ENCODE measurements at regions not wholly inside any gene's neighbourhood (a gene's known extent, or its start where the extent isn't known, plus 50 kb on each side); places are given as distances from the start of the nearest gene placed in this dataset.

- no peaks in the 10 kb centered on the region for H3K36me3 ChIP-seq (ENCODE audit: control insufficient read depth in 4 of 4, insufficient read depth in 4 of 4, low read length in 4 of 4)
- 85 to 91% methylated on average over 2 of the region's 2 CpGs for WGBS, 2 donors
- DNase-seq (no peak), ATAC-seq (ENCODE audit: insufficient read depth, low FRiP score) (no peak)
- H3K4me1 ChIP-seq (ENCODE audit: control insufficient read depth in 5 of 5, insufficient read depth in 5 of 5, low read length in 5 of 5) = no peaks in the 10 kb centered on the region
- TF ChIP-seq, protein P1, sequence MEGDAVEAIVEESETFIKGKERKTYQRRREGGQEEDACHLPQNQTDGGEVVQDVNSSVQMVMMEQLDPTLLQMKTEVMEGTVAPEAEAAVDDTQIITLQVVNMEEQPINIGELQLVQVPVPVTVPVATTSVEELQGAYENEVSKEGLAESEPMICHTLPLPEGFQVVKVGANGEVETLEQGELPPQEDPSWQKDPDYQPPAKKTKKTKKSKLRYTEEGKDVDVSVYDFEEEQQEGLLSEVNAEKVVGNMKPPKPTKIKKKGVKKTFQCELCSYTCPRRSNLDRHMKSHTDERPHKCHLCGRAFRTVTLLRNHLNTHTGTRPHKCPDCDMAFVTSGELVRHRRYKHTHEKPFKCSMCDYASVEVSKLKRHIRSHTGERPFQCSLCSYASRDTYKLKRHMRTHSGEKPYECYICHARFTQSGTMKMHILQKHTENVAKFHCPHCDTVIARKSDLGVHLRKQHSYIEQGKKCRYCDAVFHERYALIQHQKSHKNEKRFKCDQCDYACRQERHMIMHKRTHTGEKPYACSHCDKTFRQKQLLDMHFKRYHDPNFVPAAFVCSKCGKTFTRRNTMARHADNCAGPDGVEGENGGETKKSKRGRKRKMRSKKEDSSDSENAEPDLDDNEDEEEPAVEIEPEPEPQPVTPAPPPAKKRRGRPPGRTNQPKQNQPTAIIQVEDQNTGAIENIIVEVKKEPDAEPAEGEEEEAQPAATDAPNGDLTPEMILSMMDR (IDR thresholded peaks at IDR 0.05; ENCODE audit: control extremely low read depth, extremely low read depth) = no peak
- no peak overlapping the region for H3K27ac ChIP-seq (ENCODE audit: low read depth in 1 of 2, low read length in 1 of 2)
- H3K27me3 ChIP-seq (ENCODE audit: control insufficient read depth in 3 of 3, insufficient read depth in 3 of 3, low read length in 2 of 3) = no peaks in the 10 kb centered on the region
- H3K9ac ChIP-seq (ENCODE audit: insufficient read depth in 1 of 2, low read length in 2 of 2) = no peak overlapping the region
- no peak overlapping the region for H3K4me3 ChIP-seq
- no peaks in the 10 kb centered on the region for H3K9me3 ChIP-seq (ENCODE audit: control insufficient read depth in 4 of 4, insufficient read depth in 3 of 4, low read length in 3 of 4)
These were observed 362.5 kb downstream of the VPS13C start for GRCh38 chr15:61697796-61698195.

DNA sequence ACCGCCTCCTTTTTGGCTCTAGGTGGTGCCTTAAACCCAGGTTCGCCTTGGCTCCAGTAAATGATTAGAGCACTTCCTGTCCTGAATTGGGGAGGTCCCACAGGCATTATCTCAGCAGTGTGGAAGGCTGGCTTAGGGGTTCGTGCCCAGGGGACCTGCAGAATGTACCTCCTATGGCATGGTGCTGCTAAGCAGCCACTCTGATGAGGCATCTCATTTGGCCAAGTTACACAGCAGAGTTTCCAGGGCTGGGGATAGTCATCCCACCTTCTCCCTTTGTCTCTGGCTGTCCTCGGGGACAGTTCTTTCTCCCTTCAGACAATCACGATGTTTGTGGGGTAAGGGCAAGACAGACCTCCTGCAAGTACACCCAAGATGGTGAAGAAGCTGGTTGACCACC is 371.2 kb downstream of the VPS13C start:
- H3K27me3 ChIP-seq (ENCODE audit: control insufficient read depth in 3 of 3, insufficient read depth in 3 of 3, low read length in 2 of 3) = no peaks in the 10 kb centered on the region

DNA sequence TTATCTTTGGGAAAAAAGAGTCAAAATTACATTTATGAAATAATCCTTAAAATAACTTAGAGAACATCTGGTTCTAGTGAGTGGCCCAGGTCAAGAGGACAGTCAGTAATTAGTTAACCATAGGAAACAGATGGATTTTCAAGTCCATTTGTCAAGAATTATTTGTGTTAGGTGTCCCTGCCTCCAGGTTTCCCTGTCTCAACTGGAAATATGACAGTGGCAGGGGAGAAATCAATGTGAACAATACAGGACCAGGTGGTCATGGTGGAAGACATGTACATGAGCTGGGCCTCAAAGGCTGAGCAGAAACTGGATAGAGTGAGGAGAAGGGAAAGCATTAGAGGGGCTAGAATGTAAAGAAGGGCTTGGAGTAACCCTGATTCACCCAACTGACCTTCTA is 372.6 kb downstream of the VPS13C start:
- no peak for ATAC-seq (ENCODE audit: insufficient read depth, low FRiP score)
- Histone ChIP-seq H3K27me3 (ENCODE audit: control insufficient read depth in 3 of 3, insufficient read depth in 3 of 3, low read length in 2 of 3) (no peaks in the 10 kb centered on the region), H3K27ac (ENCODE audit: low read depth in 1 of 2, low read length in 1 of 2) (no peak overlapping the region), H3K9me3 (ENCODE audit: control insufficient read depth in 4 of 4, insufficient read depth in 3 of 4, low read length in 3 of 4) (peaks cover 0 to 5% (median under 1%) of the 10 kb centered on the region in 4 donors), H3K4me3 (no peak overlapping the region), H3K4me1 (ENCODE audit: control insufficient read depth in 5 of 5, insufficient read depth in 5 of 5, low read length in 5 of 5) (no peaks in the 10 kb centered on the region), H3K36me3 (ENCODE audit: control insufficient read depth in 4 of 4, insufficient read depth in 4 of 4, low read length in 4 of 4) (no peaks in the 10 kb centered on the region), H3K9ac (ENCODE audit: insufficient read depth in 1 of 2, low read length in 2 of 2) (no peak overlapping the region)
- TF ChIP-seq, protein P1 (IDR thresholded peaks at IDR 0.05; ENCODE audit: control extremely low read depth, extremely low read depth) = no peak
- DNase-seq = no peak

More for the DNA sequence above, 371.2 kb downstream of the VPS13C start:
- no peak for ATAC-seq (ENCODE audit: insufficient read depth, low FRiP score)
- no peak overlapping the region for H3K27ac ChIP-seq (ENCODE audit: low read depth in 1 of 2, low read length in 1 of 2)
- peaks cover 0 to 5% (median under 1%) of the 10 kb centered on the region in 4 donors for H3K9me3 ChIP-seq (ENCODE audit: control insufficient read depth in 4 of 4, insufficient read depth in 3 of 4, low read length in 3 of 4)
- H3K36me3 ChIP-seq (ENCODE audit: control insufficient read depth in 4 of 4, insufficient read depth in 4 of 4, low read length in 4 of 4) = no peaks in the 10 kb centered on the region
- no peak overlapping the region for H3K4me3 ChIP-seq
- DNase-seq = no peak
- TF ChIP-seq, protein P1 (IDR thresholded peaks at IDR 0.05; ENCODE audit: control extremely low read depth, extremely low read depth) = no peak
- no peaks in the 10 kb centered on the region for H3K4me1 ChIP-seq (ENCODE audit: control insufficient read depth in 5 of 5, insufficient read depth in 5 of 5, low read length in 5 of 5)
- H3K9ac ChIP-seq (ENCODE audit: insufficient read depth in 1 of 2, low read length in 2 of 2) = no peak overlapping the region
- WGBS, 2 donors = 90 to 96% methylated on average over 5 of the region's 5 CpGs

DNA sequence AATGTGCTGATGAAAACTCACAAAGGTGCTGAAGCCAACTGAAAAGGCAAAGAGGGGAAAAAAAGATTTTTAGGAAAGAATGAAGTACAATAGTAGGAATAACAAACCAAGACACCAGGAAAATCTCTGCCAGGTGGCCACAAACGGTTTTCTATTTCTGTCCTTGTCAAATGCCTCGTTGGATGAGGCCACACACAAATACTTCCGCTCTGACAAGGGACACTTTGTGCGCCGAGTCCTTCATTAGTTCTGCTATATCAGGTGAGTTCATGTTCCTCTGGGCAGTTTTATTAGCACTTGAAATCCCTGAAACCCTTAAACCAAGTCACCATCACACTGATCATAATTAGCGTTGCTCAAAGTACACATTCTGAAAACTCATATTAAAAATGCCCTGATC is 373.1 kb downstream of the VPS13C start:
- Histone ChIP-seq H3K4me3 (no peak overlapping the region), H3K36me3 (ENCODE audit: control insufficient read depth in 4 of 4, insufficient read depth in 4 of 4, low read length in 4 of 4) (no peaks in the 10 kb centered on the region)
- ATAC-seq (ENCODE audit: insufficient read depth, low FRiP score) = no peak

More for the DNA sequence above, 373.1 kb downstream of the VPS13C start:
- WGBS, 2 donors = 70 to 74% methylated on average over 6 of the region's 6 CpGs
- DNase-seq = no peak
- TF ChIP-seq, protein P1 (IDR thresholded peaks at IDR 0.05; ENCODE audit: control extremely low read depth, extremely low read depth) = no peak
- no peaks in the 10 kb centered on the region for H3K27me3 ChIP-seq (ENCODE audit: control insufficient read depth in 3 of 3, insufficient read depth in 3 of 3, low read length in 2 of 3)
- no peak overlapping the region for H3K27ac ChIP-seq (ENCODE audit: low read depth in 1 of 2, low read length in 1 of 2)
- no peak overlapping the region for H3K9ac ChIP-seq (ENCODE audit: insufficient read depth in 1 of 2, low read length in 2 of 2)
- H3K9me3 ChIP-seq (ENCODE audit: control insufficient read depth in 4 of 4, insufficient read depth in 3 of 4, low read length in 3 of 4) = peaks cover 0 to 5% (median under 1%) of the 10 kb centered on the region in 4 donors
- no peaks in the 10 kb centered on the region for H3K4me1 ChIP-seq (ENCODE audit: control insufficient read depth in 5 of 5, insufficient read depth in 5 of 5, low read length in 5 of 5)

Measured in lung (tissue), 11 donors.